Astrocyte (in vitro differentiated cells and primary cell): ENCODE measurements at regions not wholly inside any gene's neighbourhood (a gene's known extent, or its start where the extent isn't known, plus 50 kb on each side); places are given as distances from the start of the nearest gene placed in this dataset.

ENCODE experiments used
- DNase-seq: peaks from one replicate; pipeline ENCODE4 v3.0.0-alpha.2; 2010; ENCODE audit warnings: low read depth
- FAIRE-seq: peaks from 2 replicates; lab custom pipeline; 2011; peaks lifted over from hg19 to GRCh38; lab: Jason Lieb, UNC
- H2AFZ ChIP-seq: 2 replicates; pipeline ENCODE4 v1.6.0; 2012; ENCODE audit warnings: low read depth, low read length, inconsistent platforms
- H3K27ac ChIP-seq: 2 replicates; pipeline ENCODE4 v1.5.1; 2011; ENCODE audit warnings: low read depth, low read length, inconsistent platforms
- H3K27me3 ChIP-seq: 2 replicates; pipeline ENCODE4 v1.6.0; 2011; ENCODE audit warnings: low read length, inconsistent platforms; ENCODE audit not compliant: insufficient read depth
- H3K36me3 ChIP-seq: 2 replicates; pipeline ENCODE4 v1.5.1; 2011; ENCODE audit warnings: low read length, inconsistent platforms; ENCODE audit not compliant: insufficient read depth
- H3K4me1 ChIP-seq: 2 replicates; pipeline ENCODE4 v1.5.1; 2011; ENCODE audit warnings: low read length, inconsistent platforms; ENCODE audit not compliant: insufficient read depth
- H3K4me2 ChIP-seq: 2 replicates; pipeline ENCODE4 v1.6.0; 2012; ENCODE audit warnings: low read length, inconsistent platforms
- H3K4me3 ChIP-seq: 2 replicates; pipeline ENCODE4 v1.5.1; 2011; ENCODE audit warnings: low read depth, mild to moderate bottlenecking, low read length, inconsistent platforms; ENCODE audit not compliant: insufficient read depth
- H3K79me2 ChIP-seq: 2 replicates; pipeline ENCODE4 v1.6.0; 2012; ENCODE audit warnings: mild to moderate bottlenecking, low read length, inconsistent platforms; ENCODE audit not compliant: insufficient read depth
- H3K9ac ChIP-seq: 2 replicates; pipeline ENCODE4 v1.6.0; 2012; ENCODE audit warnings: mild to moderate bottlenecking, low read length, inconsistent platforms
- H3K9me3 ChIP-seq: 2 replicates; pipeline ENCODE4 v1.5.1; 2012; ENCODE audit warnings: low read depth, mild to moderate bottlenecking, low read length, inconsistent platforms; ENCODE audit not compliant: insufficient read depth
- H4K20me1 ChIP-seq: 2 replicates; pipeline ENCODE4 v1.6.0; 2012; ENCODE audit warnings: low read length, inconsistent platforms; ENCODE audit not compliant: insufficient read depth
- H3K27ac Mint-ChIP-seq: one replicate; pipeline ENCODE4 v1.8.0; 2021; ENCODE audit warnings: mild to moderate bottlenecking, mixed read lengths; ENCODE audit not compliant: unreplicated experiment
- H3K27me3 Mint-ChIP-seq: one replicate; pipeline ENCODE4 v1.8.0; 2021; ENCODE audit warnings: low read depth, mixed read lengths; ENCODE audit not compliant: unreplicated experiment
- H3K36me3 Mint-ChIP-seq: one replicate; pipeline ENCODE4 v1.8.0; 2021; ENCODE audit warnings: low read depth, mixed read lengths; ENCODE audit not compliant: unreplicated experiment
- H3K4me1 Mint-ChIP-seq: one replicate; pipeline ENCODE4 v1.8.0; 2021; ENCODE audit warnings: low read depth, mixed read lengths; ENCODE audit not compliant: unreplicated experiment
- H3K4me3 Mint-ChIP-seq: one replicate; pipeline ENCODE4 v1.8.0; 2021; ENCODE audit warnings: mild to moderate bottlenecking, moderate library complexity, mixed read lengths; ENCODE audit not compliant: unreplicated experiment
- H3K9me3 Mint-ChIP-seq: one replicate; pipeline ENCODE4 v1.8.0; 2021; ENCODE audit warnings: mild to moderate bottlenecking, mixed read lengths; ENCODE audit not compliant: unreplicated experiment
- CTCF ChIP-seq: IDR thresholded peaks from 2 replicates; pipeline ENCODE4 v1.5.1; 2011; ENCODE audit warnings: low read depth, mild to moderate bottlenecking, inconsistent platforms, low read length, moderate library complexity; ENCODE audit not compliant: insufficient read depth
- EZH2 ChIP-seq: IDR thresholded peaks from 2 replicates; pipeline ENCODE4 v1.6.1; 2012; ENCODE audit warnings: mild to moderate bottlenecking, low read length, inconsistent platforms; ENCODE audit not compliant: insufficient read depth

- Histone ChIP-seq H3K4me3 (no peak overlapping the region), H3K36me3 (no peaks in the 10 kb centered on the region), H3K9ac (no peak overlapping the region), H3K79me2 (no peaks in the 10 kb centered on the region), H2AFZ (no peak overlapping the region), H3K4me2 (no peak overlapping the region), H3K27ac (no peak overlapping the region), H4K20me1 (no peaks in the 10 kb centered on the region), H3K9me3 (no peaks in the 10 kb centered on the region), H3K4me1 (no peaks in the 10 kb centered on the region), H3K27me3 (no peaks in the 10 kb centered on the region)
- H3K27ac Mint-ChIP-seq = no peak overlapping the region
- FAIRE-seq (no peak), DNase-seq (no peak)
- H3K27me3 Mint-ChIP-seq = peaks cover 6% of the 10 kb centered on the region
- TF ChIP-seq EZH2 = no peak
- no peak for TF ChIP-seq CTCF
- no peak overlapping the region for H3K4me3 Mint-ChIP-seq
- H3K9me3 Mint-ChIP-seq = no peaks in the 10 kb centered on the region
- no peaks in the 10 kb centered on the region for H3K36me3 Mint-ChIP-seq
- peaks cover 4% of the 10 kb centered on the region for H3K4me1 Mint-ChIP-seq
Observed at GRCh38 chr9:82675102-82675501, 387.8 kb downstream of the RASEF start.

GRCh38 chr9:82675605-82676004 is 387.3 kb downstream of the RASEF start:
- H2AFZ ChIP-seq = no peak overlapping the region
- H3K9me3 Mint-ChIP-seq = no peaks in the 10 kb centered on the region
- no peak overlapping the region for H3K4me3 Mint-ChIP-seq
- H3K27me3 ChIP-seq = no peaks in the 10 kb centered on the region
- H3K27ac Mint-ChIP-seq = no peak overlapping the region
- peaks cover 9% of the 10 kb centered on the region for H3K27me3 Mint-ChIP-seq
- no peaks in the 10 kb centered on the region for H3K36me3 Mint-ChIP-seq
- H3K4me2 ChIP-seq = no peak overlapping the region
- no peaks in the 10 kb centered on the region for H3K4me1 ChIP-seq
- no peak overlapping the region for H3K27ac ChIP-seq
- no peaks in the 10 kb centered on the region for H3K36me3 ChIP-seq
- no peaks in the 10 kb centered on the region for H3K79me2 ChIP-seq
- no peak overlapping the region for H3K9ac ChIP-seq
- TF ChIP-seq EZH2 (no peak), CTCF (no peak)
- FAIRE-seq = no peak
- no peaks in the 10 kb centered on the region for H4K20me1 ChIP-seq
- H3K9me3 ChIP-seq = no peaks in the 10 kb centered on the region
- no peak overlapping the region for H3K4me3 ChIP-seq
- DNase-seq = no peak
- H3K4me1 Mint-ChIP-seq = peaks cover 4% of the 10 kb centered on the region

GRCh38 chr9:82677086-82677485 is 385.9 kb downstream of the RASEF start:
- DNase-seq (no peak), FAIRE-seq (no peak)
- H2AFZ ChIP-seq = no peak overlapping the region
- Mint-ChIP-seq H3K4me1 (peaks cover 4% of the 10 kb centered on the region), H3K27me3 (peaks cover 16% of the 10 kb centered on the region), H3K36me3 (no peaks in the 10 kb centered on the region), H3K9me3 (no peaks in the 10 kb centered on the region), H3K27ac (no peak overlapping the region), H3K4me3 (no peak overlapping the region)
- H3K36me3 ChIP-seq = no peaks in the 10 kb centered on the region
- TF ChIP-seq EZH2 (no peak), CTCF (no peak)
- H3K27ac ChIP-seq = no peak overlapping the region
- no peak overlapping the region for H3K4me3 ChIP-seq
- H4K20me1 ChIP-seq = no peaks in the 10 kb centered on the region
- no peaks in the 10 kb centered on the region for H3K4me1 ChIP-seq
- no peaks in the 10 kb centered on the region for H3K79me2 ChIP-seq
- H3K4me2 ChIP-seq = no peak overlapping the region
- no peaks in the 10 kb centered on the region for H3K9me3 ChIP-seq
- no peak overlapping the region for H3K9ac ChIP-seq
- H3K27me3 ChIP-seq = no peaks in the 10 kb centered on the region
